Psoas muscle (tissue), 7 donors: ENCODE measurements at regions not wholly inside any gene's neighbourhood (a gene's known extent, or its start where the extent isn't known, plus 50 kb on each side); places are given as distances from the start of the nearest gene placed in this dataset.

ENCODE experiments used
- ATAC-seq, 4 donors: fragments of 200-7000 bp; cut with Tn5 transposase; one replicate each; pipeline ENCODE4 v1.9.1; 2020; ENCODE audit warnings: moderate library complexity in 3 of 4, mild to moderate bottlenecking in 2 of 4
- DNase-seq, 2 donors: peaks; one replicate each; pipeline ENCODE4 v3.0.0-alpha.2; 2020
- H3K27ac ChIP-seq: fragments of 200-600 bp; one replicate; pipeline ENCODE4 v1.8.0; 2022
- H3K27me3 ChIP-seq, 3 donors: fragments of 200-600 bp in 1 of 3; one replicate each; pipeline versions ENCODE4 v1.6.1 to v1.8.0; 2013 to 2022; ENCODE audit warnings: low read length in 2 of 3, mild to moderate bottlenecking in 2 of 3, moderate library complexity in 1 of 3; ENCODE audit not compliant: insufficient read depth in 3 of 3
- H3K36me3 ChIP-seq, 2 donors: fragments of 200-600 bp in 1 of 2; one replicate each; pipeline versions ENCODE4 v1.6.1 to v1.8.0; 2013 to 2022; ENCODE audit warnings: low read depth in 1 of 2, mild to moderate bottlenecking in 1 of 2, moderate library complexity in 1 of 2; ENCODE audit not compliant: insufficient read depth in 1 of 2
- H3K4me1 ChIP-seq: fragments of 200-600 bp; one replicate; pipeline ENCODE4 v1.8.0; 2022
- H3K4me3 ChIP-seq: fragments of 200-600 bp; one replicate; pipeline ENCODE4 v1.8.0; 2022; ENCODE audit warnings: mild to moderate bottlenecking
- H3K9me3 ChIP-seq: fragments of 200-600 bp; one replicate; pipeline ENCODE4 v1.8.0; 2022
- WGBS, 3 donors: extraction: QIAGEN DNeasy Blood & Tissue Kit; methylation state at CpG; one replicate each; pipeline versions ENCODE4 v1.1.6 to v1.1.7; 2013; 5-methylcytosine and 5-hydroxymethylcytosine counted together
- intact Hi-C, 2 donors: fragments of 100-400 bp; cut with DNase I; formaldehyde crosslinking; loops; one replicate each; pipeline versions ENCODE4 v1.11.0 to v1.14.2; 2022
- TF ChIP-seq, protein P1 (sequence below): fragments of 200-600 bp; IDR thresholded peaks from one replicate; pipeline ENCODE4 v1.8.0; 2022; ENCODE audit warnings: antibody characterized with exemption
- donor health status: healthy with polysubstance abuse.
- donor health status: DM: no; HTN: no; CAD: no; lungs with moderate emphysema.
- donor health status: Bipolar disorder and iron deficiency.
- donor health status: healthy.
- donor health status: DM: yes; HTN: yes; CAD: no.
- donor health status: DM: no; HTN: no; CAD: no.
- donor health status: DM: yes; HTN: yes; CAD: no.

DNA sequence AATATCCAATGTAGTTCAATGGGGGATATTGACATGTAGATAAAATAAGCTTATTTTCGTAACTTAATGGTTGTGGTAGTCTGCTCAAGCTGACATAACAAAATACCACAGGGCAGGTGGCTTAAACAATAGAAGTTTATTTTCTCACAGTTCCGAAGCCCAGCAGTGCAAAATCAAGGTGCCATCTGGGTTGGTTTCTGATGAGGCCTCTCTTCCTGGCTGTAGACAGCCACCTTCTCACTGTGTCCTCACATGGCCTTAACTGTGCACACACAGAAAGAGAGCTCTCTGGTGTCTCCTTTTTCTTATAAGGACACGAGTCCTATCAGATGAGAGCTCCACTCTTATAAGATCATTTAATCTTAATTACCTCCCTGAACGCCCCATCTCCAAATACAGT is 64.8 kb upstream of the IPO9 start:
- TF ChIP-seq, protein P1, sequence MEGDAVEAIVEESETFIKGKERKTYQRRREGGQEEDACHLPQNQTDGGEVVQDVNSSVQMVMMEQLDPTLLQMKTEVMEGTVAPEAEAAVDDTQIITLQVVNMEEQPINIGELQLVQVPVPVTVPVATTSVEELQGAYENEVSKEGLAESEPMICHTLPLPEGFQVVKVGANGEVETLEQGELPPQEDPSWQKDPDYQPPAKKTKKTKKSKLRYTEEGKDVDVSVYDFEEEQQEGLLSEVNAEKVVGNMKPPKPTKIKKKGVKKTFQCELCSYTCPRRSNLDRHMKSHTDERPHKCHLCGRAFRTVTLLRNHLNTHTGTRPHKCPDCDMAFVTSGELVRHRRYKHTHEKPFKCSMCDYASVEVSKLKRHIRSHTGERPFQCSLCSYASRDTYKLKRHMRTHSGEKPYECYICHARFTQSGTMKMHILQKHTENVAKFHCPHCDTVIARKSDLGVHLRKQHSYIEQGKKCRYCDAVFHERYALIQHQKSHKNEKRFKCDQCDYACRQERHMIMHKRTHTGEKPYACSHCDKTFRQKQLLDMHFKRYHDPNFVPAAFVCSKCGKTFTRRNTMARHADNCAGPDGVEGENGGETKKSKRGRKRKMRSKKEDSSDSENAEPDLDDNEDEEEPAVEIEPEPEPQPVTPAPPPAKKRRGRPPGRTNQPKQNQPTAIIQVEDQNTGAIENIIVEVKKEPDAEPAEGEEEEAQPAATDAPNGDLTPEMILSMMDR = no peak
- intact Hi-C loops = no loop called here
- 82 to 87% (median 82%) methylated on average over 4 of the region's 4 CpGs for WGBS, 3 donors
- H3K4me3 ChIP-seq = no peak overlapping the region
- H3K9me3 ChIP-seq = no peaks in the 10 kb centered on the region
- no peak overlapping the region for H3K27ac ChIP-seq
- ATAC-seq (no peak), DNase-seq (no peak)
- no peaks in the 10 kb centered on the region for H3K27me3 ChIP-seq
- no peaks in the 10 kb centered on the region for H3K4me1 ChIP-seq
- H3K36me3 ChIP-seq = no peaks in the 10 kb centered on the region

DNA sequence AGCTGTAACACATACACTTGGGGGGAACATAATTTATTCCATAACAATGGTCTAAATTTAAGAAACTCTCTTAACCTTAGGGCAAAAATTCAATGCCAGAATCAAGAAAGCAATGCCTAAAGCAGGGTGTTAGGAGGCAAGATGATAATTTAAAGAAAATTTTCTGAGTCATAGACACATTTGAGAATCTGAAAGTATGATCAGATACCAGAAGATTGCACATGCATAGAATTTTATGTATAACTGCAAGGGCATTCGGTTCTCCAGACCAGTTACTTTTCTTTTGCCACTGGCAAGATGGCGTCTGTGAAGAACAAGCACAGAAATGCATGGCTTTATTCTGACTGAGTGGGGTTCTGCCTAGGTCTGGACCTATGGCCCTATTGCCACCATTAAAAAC is 64.4 kb upstream of the IPO9 start:
- ATAC-seq (no peak), DNase-seq (no peak)
- Histone ChIP-seq H3K9me3 (no peaks in the 10 kb centered on the region), H3K27me3 (no peaks in the 10 kb centered on the region), H3K36me3 (no peaks in the 10 kb centered on the region), H3K4me1 (no peaks in the 10 kb centered on the region), H3K27ac (no peak overlapping the region), H3K4me3 (no peak overlapping the region)
- WGBS, 3 donors = 93 to 95% (median 93%) methylated on average over 2 of the region's 2 CpGs
- TF ChIP-seq, protein P1 = no peak
- intact Hi-C loops = no loop called here

DNA sequence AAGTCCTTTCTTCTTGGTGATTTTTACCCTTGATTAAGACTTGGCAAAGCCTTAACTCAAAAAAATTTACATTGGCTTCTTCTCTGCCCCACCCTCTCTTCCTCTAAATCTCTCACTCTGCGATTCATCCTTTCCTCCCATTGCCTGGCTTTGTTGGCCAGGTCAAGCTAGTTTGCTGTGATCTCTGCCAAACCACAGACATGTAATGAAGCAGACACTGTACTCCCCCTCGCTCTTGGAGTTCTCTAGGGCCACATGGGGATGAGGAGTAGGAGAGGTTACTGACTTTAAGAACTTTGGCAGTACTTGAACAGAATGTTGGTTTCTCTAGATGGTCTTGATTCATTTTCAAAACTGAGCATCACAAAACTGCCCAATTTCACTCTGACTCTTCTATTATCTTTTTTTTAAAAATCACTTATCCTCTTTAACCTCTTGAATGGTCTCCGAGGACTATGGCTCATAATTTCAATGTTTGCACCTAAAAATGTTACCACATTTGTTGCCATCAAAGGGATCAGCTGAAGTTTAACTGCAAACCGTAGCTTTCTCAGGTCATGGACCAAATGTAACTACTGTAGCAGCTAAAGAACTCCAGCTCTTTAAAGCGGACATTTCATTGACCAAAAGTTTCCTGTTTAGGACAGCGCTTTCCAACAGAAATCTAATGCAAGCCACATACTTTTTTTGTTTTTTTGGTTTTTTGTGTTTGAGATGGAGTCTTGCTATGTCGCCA is 62.7 kb upstream of the IPO9 start:
- WGBS, 3 donors = 66 to 76% (median 68%) methylated on average over 7 of the region's 7 CpGs
- ATAC-seq (peak in 3 of 4 donors; percentile 72 to 84 (median 77)), DNase-seq (peak in 1 of 2 donors; percentile 33)
- Histone ChIP-seq H3K4me1 (no peaks in the 10 kb centered on the region), H3K4me3 (no peak overlapping the region), H3K9me3 (peaks cover 1% of the 10 kb centered on the region), H3K36me3 (no peaks in the 10 kb centered on the region), H3K27ac (no peak overlapping the region), H3K27me3 (no peaks in the 10 kb centered on the region)
- TF ChIP-seq, protein P1 = no peak
- intact Hi-C loops = no loop called here

DNA sequence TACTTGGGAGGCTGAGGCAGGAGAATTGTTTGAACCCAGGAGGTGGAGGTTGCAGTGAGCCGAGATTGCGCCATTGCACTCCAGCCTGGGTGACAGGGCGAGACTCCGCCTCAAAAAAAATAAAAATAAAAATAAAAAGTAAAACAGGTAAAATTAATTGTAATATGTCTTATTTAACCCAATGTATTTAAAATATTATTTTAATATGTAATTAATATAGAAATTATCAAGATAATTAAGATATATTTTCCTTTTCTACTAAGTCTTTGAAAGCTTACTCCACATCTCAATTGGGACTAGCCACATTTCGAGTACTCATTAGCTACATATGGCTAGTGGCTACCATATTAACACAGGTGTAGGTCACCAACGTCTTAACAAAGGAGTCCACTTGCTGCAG is 61.6 kb upstream of the IPO9 start:
- Histone ChIP-seq H3K4me3 (no peak overlapping the region), H3K4me1 (no peaks in the 10 kb centered on the region), H3K27ac (no peak overlapping the region), H3K9me3 (peaks cover 5% of the 10 kb centered on the region), H3K36me3 (no peaks in the 10 kb centered on the region), H3K27me3 (no peaks in the 10 kb centered on the region)
- WGBS, 3 donors = 93 to 97% (median 97%) methylated on average over 6 of the region's 6 CpGs
- DNase-seq (no peak), ATAC-seq (no peak)
- intact Hi-C loops = no loop called here
- TF ChIP-seq, protein P1 = no peak

DNA sequence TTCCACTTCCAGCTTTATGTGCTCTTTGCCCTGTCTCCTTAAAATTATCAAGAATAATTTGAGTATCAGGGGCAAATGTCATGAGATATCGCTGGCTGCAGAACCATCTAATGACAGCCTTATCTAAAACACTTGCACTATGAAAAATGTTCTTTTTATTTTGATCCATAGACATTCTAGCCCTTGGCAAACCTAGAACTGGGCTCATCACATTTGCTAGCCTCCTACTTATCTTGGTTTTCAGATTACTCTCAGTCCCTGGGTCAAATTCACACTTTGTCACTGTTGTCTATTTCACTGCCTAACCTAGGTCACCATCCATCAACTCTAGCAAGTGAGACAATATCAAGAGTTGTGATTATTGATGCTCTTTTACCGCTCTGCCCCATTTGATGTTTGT is 59.9 kb upstream of the IPO9 start:
- intact Hi-C loops = no loop called here
- TF ChIP-seq, protein P1 = no peak
- Histone ChIP-seq H3K36me3 (no peaks in the 10 kb centered on the region), H3K9me3 (peaks cover 5% of the 10 kb centered on the region), H3K4me1 (no peaks in the 10 kb centered on the region), H3K4me3 (no peak overlapping the region), H3K27ac (no peak overlapping the region), H3K27me3 (no peaks in the 10 kb centered on the region)
- ATAC-seq = no peak
- no peak for DNase-seq
- WGBS, 3 donors = 95 to 97% (median 96%) methylated on average over 2 of the region's 2 CpGs
